Thyroid gland (tissue), 4 donors: ENCODE measurements at regions not wholly inside any gene's neighbourhood (a gene's known extent, or its start where the extent isn't known, plus 50 kb on each side); places are given as distances from the start of the nearest gene placed in this dataset.

ENCODE experiments used
- CTCF ChIP-seq, 6 experiments: fragments of 200-600 bp in 3 of 6; fragments of 450-650 bp in 3 of 6; sonication (generic) in 3 of 6; IDR thresholded peaks; one replicate each; pipeline ENCODE4 v1.5.1; 2016 to 2019; ENCODE audit warnings: antibody characterized with exemption in 6 of 6, mild to moderate bottlenecking in 2 of 6, inconsistent platforms in 1 of 6, moderate library complexity in 1 of 6
- POLR2A ChIP-seq, 2 donors: fragments of 450-650 bp; IDR thresholded peaks; one replicate each; pipeline ENCODE4 v1.6.1; 2017; ENCODE audit warnings: antibody characterized with exemption in 2 of 2, mild to moderate bottlenecking in 2 of 2, moderate library complexity in 1 of 2

- no peak for TF ChIP-seq CTCF (IDR thresholded peaks at IDR 0.05)
- no peak for TF ChIP-seq POLR2A (IDR thresholded peaks at IDR 0.05)
Measured at GRCh38 chr13:111021270-111021669, 93.8 kb upstream of the ARHGEF7 start.
